H1 (cell line): ENCODE measurements at regions not wholly inside any gene's neighbourhood (a gene's known extent, or its start where the extent isn't known, plus 50 kb on each side); places are given as distances from the start of the nearest gene placed in this dataset.

Source experiments
- CTCF ChIA-PET: fragments of 300-600 bp; sonication (Branson Sonifier 250); formaldehyde crosslinking; loops from one replicate; lab custom pipeline; 2021; ENCODE audit not compliant: partially characterized antibody; lab: Charles Lee
- POLR2A ChIA-PET: fragments of 300-600 bp; sonication (Branson Sonifier 250); formaldehyde crosslinking; loops from one replicate; lab custom pipeline; 2021; ENCODE audit warnings: inconsistent platforms; ENCODE audit not compliant: partially characterized antibody; lab: Charles Lee
- DNase-seq, 2 experiments: peaks; one replicate each; pipeline versions ENCODE4 v3.0.0 to v3.0.0-alpha.2; 2010 to 2022; ENCODE audit warnings: low spot score in 2 of 2, low read depth in 1 of 2, mixed read lengths in 1 of 2
- FAIRE-seq: peaks from 2 replicates; lab custom pipeline; 2011; peaks lifted over from hg19 to GRCh38; lab: Jason Lieb, UNC
- H2AFZ ChIP-seq: 2 replicates; pipeline ENCODE4 v1.8.1; 2012; ENCODE audit warnings: low read length, inconsistent platforms
- H2AK5ac ChIP-seq: 2 replicates; pipeline ENCODE4 v1.6.1; 2013; ENCODE audit warnings: low read depth, low read length
- H2BK120ac ChIP-seq: replicated peaks from 2 replicates; pipeline ENCODE3; 2013; ENCODE audit warnings: low read depth, low read length, inconsistent platforms
- H2BK12ac ChIP-seq: 2 replicates; pipeline ENCODE4 v1.6.1; 2013; ENCODE audit warnings: low read depth, low read length
- H2BK15ac ChIP-seq: 2 replicates; pipeline ENCODE4 v1.6.1; 2013; ENCODE audit warnings: low read length
- H2BK20ac ChIP-seq: 2 replicates; pipeline ENCODE4 v1.6.1; 2013; ENCODE audit warnings: low read length
- H2BK5ac ChIP-seq: 2 replicates; pipeline ENCODE4 v1.6.1; 2013; ENCODE audit warnings: low read depth, low read length
- H3K14ac ChIP-seq: 2 replicates; pipeline ENCODE4 v1.6.1; 2013; ENCODE audit warnings: inconsistent platforms; ENCODE audit not compliant: insufficient read length
- H3K18ac ChIP-seq: 2 replicates; pipeline ENCODE4 v1.6.1; 2013; ENCODE audit warnings: low read length; ENCODE audit errors: extremely low read depth
- H3K23ac ChIP-seq: 2 replicates; pipeline ENCODE4 v1.6.1; 2013; ENCODE audit warnings: inconsistent platforms; ENCODE audit not compliant: insufficient read length
- H3K23me2 ChIP-seq: 2 replicates; pipeline ENCODE4 v1.6.1; 2013; ENCODE audit warnings: low read depth, low read length
- H3K27ac ChIP-seq: 2 replicates; pipeline ENCODE4 v1.6.1; 2011; ENCODE audit warnings: low read depth, low read length, inconsistent platforms
- H3K27me3 ChIP-seq, 4 experiments: replicated peaks in 1 of 4; 1 replicate in 1 of 4; 2 replicates in 3 of 4; pipeline versions ENCODE4 v1.6.1 to v1.8.1; 2011 to 2013; ENCODE audit warnings: low read length in 3 of 4, mild to moderate bottlenecking in 3 of 4, inconsistent platforms in 2 of 4, mixed read lengths in 2 of 4, moderate library complexity in 1 of 4; ENCODE audit not compliant: control insufficient read depth in 3 of 4, insufficient read depth in 3 of 4; ENCODE audit errors: extremely low read depth in 1 of 4
- H3K36me3 ChIP-seq, 4 experiments: 2 replicates each; pipeline versions ENCODE4 v1.6.1 to v1.8.1; 2011 to 2013; ENCODE audit warnings: mild to moderate bottlenecking in 4 of 4, low read length in 3 of 4, moderate library complexity in 2 of 4, control low read depth in 1 of 4, inconsistent platforms in 1 of 4; ENCODE audit not compliant: insufficient read depth in 4 of 4, control insufficient read depth in 2 of 4
- H3K4ac ChIP-seq: replicated peaks from 2 replicates; pipeline ENCODE3; 2013; ENCODE audit warnings: low read length, low read depth, mixed read lengths, inconsistent platforms; ENCODE audit not compliant: insufficient read length
- H3K4me1 ChIP-seq, 4 experiments: replicated peaks in 1 of 4; 1 replicate in 1 of 4; 2 replicates in 3 of 4; pipeline versions ENCODE4 v1.6.1 to v1.8.1; 2011 to 2013; ENCODE audit warnings: low read length in 3 of 4, inconsistent platforms in 2 of 4, mixed read lengths in 1 of 4; ENCODE audit not compliant: insufficient read depth in 4 of 4, control insufficient read depth in 3 of 4
- H3K4me2 ChIP-seq, 2 experiments: 2 replicates each; pipeline versions ENCODE4 v1.6.1 to v1.8.1; 2011 to 2013; ENCODE audit warnings: low read depth in 2 of 2, low read length in 2 of 2, control low read depth in 1 of 2, inconsistent platforms in 1 of 2, mild to moderate bottlenecking in 1 of 2; ENCODE audit not compliant: insufficient read depth in 1 of 2
- H3K4me3 ChIP-seq, 4 experiments: fragments of 200-600, 300-600 bp in 1 of 4; sonication (generic), shearing (Covaris generic), sonication (Bioruptor Twin) in 1 of 4; 2 replicates each; pipeline versions ENCODE4 v1.5.1 to v1.8.1; 2011 to 2016; ENCODE audit warnings: low read length in 4 of 4, low read depth in 3 of 4, control low read depth in 2 of 4, inconsistent platforms in 2 of 4, mild to moderate bottlenecking in 2 of 4, mixed read lengths in 1 of 4, moderate library complexity in 1 of 4; ENCODE audit not compliant: insufficient read depth in 2 of 4; ENCODE audit errors: extremely low read depth in 1 of 4
- H3K56ac ChIP-seq: replicated peaks from 2 replicates; pipeline ENCODE3; 2013; ENCODE audit warnings: low read depth, mild to moderate bottlenecking, mixed read lengths, low read length, inconsistent platforms; ENCODE audit not compliant: insufficient read length
- H3K79me1 ChIP-seq: 2 replicates; pipeline ENCODE4 v1.6.1; 2013; ENCODE audit warnings: low read depth, low read length, control low read depth
- H3K79me2 ChIP-seq, 2 experiments: 2 replicates each; pipeline versions ENCODE4 v1.6.1 to v1.8.1; 2012 to 2013; ENCODE audit warnings: low read length in 2 of 2, mild to moderate bottlenecking in 2 of 2, inconsistent platforms in 1 of 2; ENCODE audit not compliant: insufficient read depth in 2 of 2, control insufficient read depth in 1 of 2
- H3K9ac ChIP-seq, 4 experiments: replicated peaks in 1 of 4; 1 replicate in 1 of 4; 2 replicates in 3 of 4; pipeline versions ENCODE4 v1.6.1 to v1.8.1; 2011 to 2013; ENCODE audit warnings: low read depth in 3 of 4, low read length in 3 of 4, control low read depth in 2 of 4, mild to moderate bottlenecking in 2 of 4, moderate library complexity in 2 of 4, inconsistent platforms in 1 of 4; ENCODE audit errors: extremely low read depth in 1 of 4
- H3K9me3 ChIP-seq, 2 experiments: 2 replicates each; pipeline versions ENCODE4 v1.6.1 to v1.8.1; 2012 to 2013; ENCODE audit warnings: mild to moderate bottlenecking in 2 of 2, moderate library complexity in 2 of 2, control low read depth in 1 of 2, inconsistent platforms in 1 of 2, low read depth in 1 of 2, low read length in 1 of 2, mixed read lengths in 1 of 2; ENCODE audit not compliant: insufficient read depth in 2 of 2
- H4K20me1 ChIP-seq, 2 experiments: replicated peaks in 1 of 2; 2 replicates each; pipeline versions ENCODE3 to v1.8.1; 2011 to 2013; ENCODE audit warnings: inconsistent platforms in 2 of 2, low read length in 2 of 2, mild to moderate bottlenecking in 1 of 2; ENCODE audit not compliant: insufficient read depth in 2 of 2, control insufficient read depth in 1 of 2
- H4K5ac ChIP-seq: 2 replicates; pipeline ENCODE4 v1.6.1; 2013; ENCODE audit warnings: low read length, low read depth, mixed read lengths, inconsistent platforms; ENCODE audit not compliant: insufficient read length
- H4K8ac ChIP-seq: 2 replicates; pipeline ENCODE4 v1.8.0; 2013; ENCODE audit warnings: mild to moderate bottlenecking, moderate library complexity, low read length, inconsistent platforms; ENCODE audit not compliant: insufficient read depth; ENCODE audit errors: extremely low read depth
- H4K91ac ChIP-seq: replicated peaks from 2 replicates; pipeline ENCODE3; 2013; ENCODE audit warnings: low read length, mixed read lengths, inconsistent platforms; ENCODE audit not compliant: insufficient read length
- ASH2L ChIP-seq: fragments of 200-600, 300-600 bp; sonication (generic); IDR thresholded peaks from one replicate; pipeline ENCODE4 v1.7.1; 2017; ENCODE audit warnings: low read length
- BRCA1 ChIP-seq: IDR thresholded peaks from 2 replicates; pipeline ENCODE4 v1.6.1; 2012; ENCODE audit warnings: low read depth, low read length, improper control_type of control experiment
- CEBPB ChIP-seq: IDR thresholded peaks from 2 replicates; pipeline ENCODE4 v1.6.1; 2012; ENCODE audit warnings: low read depth, low read length
- CHD2 ChIP-seq: IDR thresholded peaks from 2 replicates; pipeline ENCODE4 v1.6.1; 2012; ENCODE audit warnings: low read length, improper control_type of control experiment
- GABPA ChIP-seq: IDR thresholded peaks from 2 replicates; pipeline ENCODE4 v1.6.1; 2011; ENCODE audit warnings: mild to moderate bottlenecking, low read length, moderate library complexity, borderline replicate concordance; ENCODE audit not compliant: insufficient read depth
- JUND ChIP-seq: IDR thresholded peaks from 2 replicates; pipeline ENCODE4 v1.6.1; 2011; ENCODE audit warnings: mild to moderate bottlenecking, improper control_type of control experiment, low read length
- KDM4A ChIP-seq: IDR thresholded peaks from one replicate; pipeline ENCODE4 v1.7.1; 2012; ENCODE audit warnings: low read depth, mild to moderate bottlenecking, moderate library complexity, low read length, inconsistent platforms; ENCODE audit not compliant: severe bottlenecking
- KDM5A ChIP-seq: fragments of 200-600 bp; IDR thresholded peaks from 2 replicates; pipeline ENCODE4 v1.7.1; 2012; ENCODE audit warnings: mild to moderate bottlenecking, low read length, inconsistent platforms, mixed read lengths
- NRF1 ChIP-seq: IDR thresholded peaks from 2 replicates; pipeline ENCODE4 v1.6.1; 2011; ENCODE audit warnings: mild to moderate bottlenecking, low read depth, low read length, improper control_type of control experiment
- PHF8 ChIP-seq: fragments of 200-600 bp; sonication (generic); conservative IDR thresholded peaks from 2 replicates; pipeline ENCODE4 v1.7.1; 2012; ENCODE audit warnings: low read depth, mild to moderate bottlenecking, inconsistent platforms, low read length, moderate library complexity
- POLR2A ChIP-seq, 2 experiments: IDR thresholded peaks; 1 replicate in 1 of 2; 2 replicates in 1 of 2; pipeline ENCODE4 v1.6.1; 2011; ENCODE audit warnings: low read depth in 2 of 2, low read length in 2 of 2, mild to moderate bottlenecking in 2 of 2; ENCODE audit errors: control extremely low read depth in 1 of 2
- RXRA ChIP-seq: IDR thresholded peaks from 2 replicates; pipeline ENCODE4 v1.6.1; 2011; ENCODE audit warnings: low read depth, mild to moderate bottlenecking, low read length, moderate library complexity; ENCODE audit not compliant: insufficient read depth
- SIX5 ChIP-seq: IDR thresholded peaks from 2 replicates; pipeline ENCODE4 v1.6.1; 2011; ENCODE audit warnings: mild to moderate bottlenecking, low read depth, low read length
- SRF ChIP-seq: IDR thresholded peaks from 2 replicates; pipeline ENCODE4 v1.6.1; 2011; ENCODE audit warnings: mild to moderate bottlenecking, low read depth, low read length, moderate library complexity
- TAF1 ChIP-seq: IDR thresholded peaks from 2 replicates; pipeline ENCODE4 v1.6.1; 2011; ENCODE audit warnings: mild to moderate bottlenecking, low read depth, low read length
- TBP ChIP-seq: IDR thresholded peaks from 2 replicates; pipeline ENCODE4 v1.6.1; 2011; ENCODE audit warnings: low read depth, low read length, improper control_type of control experiment
- WGBS, 2 experiments: shearing (Covaris generic) in 1 of 2; methylation state at CpG; one replicate each; pipeline versions ENCODE4 v1.1.6 to v1.1.7; 2013 to 2015; ENCODE audit warnings: low lambda C conversion rate in 2 of 2, mixed read lengths in 2 of 2, inconsistent platforms in 1 of 2, low coverage in 1 of 2, missing lambda C conversion rate in 1 of 2; ENCODE audit not compliant: insufficient replicate concordance in 2 of 2, insufficient coverage in 1 of 2, insufficient read length in 1 of 2; ENCODE audit errors: extremely low coverage in 1 of 2, missing lambda C conversion rate in 1 of 2; 5-methylcytosine and 5-hydroxymethylcytosine counted together

- no peak overlapping the region for H2BK20ac ChIP-seq
- H3K79me2 ChIP-seq = no peaks in the 10 kb centered on the region
- no peak overlapping the region for H4K91ac ChIP-seq
- H3K27ac ChIP-seq = no peak overlapping the region
- no peak overlapping the region for H2AK5ac ChIP-seq
- peaks cover 0 to 6% (median under 1%) of the 10 kb centered on the region in 4 experiments; a peak in 4 of 7 replicates for H3K4me1 ChIP-seq
- no peak overlapping the region for H3K4ac ChIP-seq
- H2BK15ac ChIP-seq = no peak overlapping the region
- H4K8ac ChIP-seq = no peak overlapping the region
- H4K5ac ChIP-seq = no peak overlapping the region
- H3K23me2 ChIP-seq = peaks cover 5% of the 10 kb centered on the region; the same call in 1 of the 2 replicates
- H3K4me3 ChIP-seq = no peak overlapping the region
- H3K9me3 ChIP-seq = no peaks in the 10 kb centered on the region
- whole genome bisulfite sequencing, 2 experiments = 72% methylated on average over 4 of the region's 4 CpGs; no CpG with 5 or more reads in 1 of the 2 experiments
- H3K9ac ChIP-seq = no peak overlapping the region
- no peak overlapping the region for H3K18ac ChIP-seq
- no peak overlapping the region for H2BK120ac ChIP-seq
- no peak overlapping the region for H3K4me2 ChIP-seq
- FAIRE-seq = no peak
- POLR2A ChIA-PET = no interaction called here
- DNase-seq = no peak
- CTCF ChIA-PET = interaction anchor here (0.7 to 6.3 kb wide), 11 partner anchors 9 to 222 kb away, joined by 3 to 53 read pairs (median 4); no protein-coding TSS in a partner anchor
- no peak overlapping the region for H2BK12ac ChIP-seq
- no peak overlapping the region for H3K56ac ChIP-seq
- H3K79me1 ChIP-seq = no peaks in the 10 kb centered on the region
- H2AFZ ChIP-seq = no peak overlapping the region
- H3K23ac ChIP-seq = no peak overlapping the region
- no peak overlapping the region for H2BK5ac ChIP-seq
- H4K20me1 ChIP-seq = peaks cover 0 to 5% of the 10 kb centered on the region in 2 experiments
- H3K14ac ChIP-seq = no peak overlapping the region
- peaks cover 0 to 3% (median 0%) of the 10 kb centered on the region in 4 experiments; a peak in 1 of 8 replicates for H3K36me3 ChIP-seq
- peaks cover 40 to 83% (median 80%) of the 10 kb centered on the region in 4 experiments for H3K27me3 ChIP-seq
- TF ChIP-seq GABPA (no peak), CHD2 (no peak), PHF8 (no peak), JUND (no peak), SRF (no peak), KDM4A (no peak), BRCA1 (no peak), POLR2A (IDR thresholded peaks at IDR 0.05; ENCODE audit: control extremely low read depth in 1 of 2, low read depth in 2 of 2, low read length in 2 of 2) (no peak), SIX5 (no peak), ASH2L (no peak), TBP (no peak), RXRA (no peak), NRF1 (no peak), KDM5A (no peak), CEBPB (no peak), TAF1 (no peak)
Observed at GRCh38 chr5:73306078-73306719, 133.2 kb downstream of the TMEM174 start.
